OCI-LY7 (cell line): ENCODE measurements at regions not wholly inside any gene's neighbourhood (a gene's known extent, or its start where the extent isn't known, plus 50 kb on each side); places are given as distances from the start of the nearest gene placed in this dataset.

Source experiments
- BruUV-seq: library from RNA; stranded (reverse); fragments of 400-500 nt; replicated peaks from 2 replicates; lab custom pipeline; 2021; lab: Mats Ljungman, UMichigan
- CTCF ChIA-PET: fragments of 300-600 bp; sonication (Branson Sonifier 250); formaldehyde crosslinking; loops from one replicate; lab custom pipeline; 2022; ENCODE audit warnings: antibody characterized with exemption; ENCODE audit not compliant: unreplicated experiment; lab: Charles Lee
- POLR2A ChIA-PET: fragments of 300-600 bp; sonication (Branson Sonifier 250); formaldehyde crosslinking; loops from one replicate; lab custom pipeline; 2022; ENCODE audit warnings: antibody characterized with exemption; lab: Charles Lee
- DNase-seq: peaks from one replicate; pipeline ENCODE4 v3.0.0-alpha.2; 2015; ENCODE audit warnings: low spot score
- H2AFZ ChIP-seq: fragments of 200-600 bp; sonication (generic), shearing (Covaris generic); 2 replicates; pipeline ENCODE4 v1.6.1; 2014; ENCODE audit warnings: mild to moderate bottlenecking, antibody characterized with exemption, low read length, moderate library complexity
- H3K27ac ChIP-seq: fragments of 200-600 bp; sonication (generic); 2 replicates; pipeline ENCODE4 v1.5.1; 2014; ENCODE audit warnings: mixed run types, low read depth, mild to moderate bottlenecking, moderate library complexity, low read length, inconsistent platforms; ENCODE audit not compliant: poor library complexity, severe bottlenecking
- H3K36me3 ChIP-seq: fragments of 200-600 bp; sonication (generic); 2 replicates; pipeline ENCODE4 v1.6.1; 2014; ENCODE audit warnings: mild to moderate bottlenecking, antibody characterized with exemption, low read length, moderate library complexity, mixed read lengths; ENCODE audit not compliant: insufficient read depth
- H3K4me1 ChIP-seq: fragments of 200-600 bp; sonication (generic); 2 replicates; pipeline ENCODE4 v1.5.1; 2014; ENCODE audit warnings: mild to moderate bottlenecking, low read length; ENCODE audit not compliant: insufficient read depth, poor library complexity, severe bottlenecking
- H3K4me2 ChIP-seq: fragments of 200-600 bp; sonication (generic); 2 replicates; pipeline ENCODE4 v1.6.1; 2014; ENCODE audit warnings: mild to moderate bottlenecking, low read length
- H3K4me3 ChIP-seq: fragments of 200-600 bp; sonication (generic); 2 replicates; pipeline ENCODE4 v1.5.1; 2014; ENCODE audit warnings: mild to moderate bottlenecking, low read depth, low read length; ENCODE audit not compliant: poor library complexity, severe bottlenecking
- H3K79me2 ChIP-seq: fragments of 200-600 bp; sonication (generic); 2 replicates; pipeline ENCODE4 v1.6.1; 2016; ENCODE audit warnings: low read depth, mild to moderate bottlenecking, low read length, moderate library complexity, mixed read lengths; ENCODE audit not compliant: insufficient read depth
- H3K9me2 ChIP-seq: fragments of 200-600 bp; sonication (generic); 2 replicates; pipeline ENCODE4 v1.6.1; 2016; ENCODE audit warnings: mild to moderate bottlenecking, low read length, mixed read lengths; ENCODE audit not compliant: insufficient read depth
- H3K9me3 ChIP-seq: fragments of 200-600 bp; sonication (generic); 2 replicates; pipeline ENCODE4 v1.6.1; 2014; ENCODE audit warnings: mild to moderate bottlenecking, mixed run types, low read length, mixed read lengths
- H4K20me1 ChIP-seq: fragments of 200-600 bp; sonication (generic); 2 replicates; pipeline ENCODE4 v1.6.1; 2014; ENCODE audit warnings: mild to moderate bottlenecking, antibody characterized with exemption, low read length, moderate library complexity, mixed read lengths; ENCODE audit not compliant: insufficient read depth
- CTCF ChIP-seq: fragments of 200-600 bp; sonication (generic); conservative IDR thresholded peaks from 2 replicates; pipeline ENCODE4 v1.5.1; 2014; ENCODE audit warnings: mild to moderate bottlenecking, antibody characterized with exemption, low read length, moderate library complexity, mixed read lengths
- EZH2phosphoT487 ChIP-seq: fragments of 200-600 bp; sonication (generic); IDR thresholded peaks from 2 replicates; pipeline ENCODE4 v1.6.1; 2018; ENCODE audit warnings: low read depth, borderline replicate concordance, mild to moderate bottlenecking, mixed run types, antibody characterized with exemption, low read length, moderate library complexity, mixed read lengths
- intact Hi-C: fragments of 100-400 bp; cut with micrococcal nuclease; formaldehyde crosslinking; loops from one replicate; pipeline ENCODE4 v1.10.0; 2022; ENCODE audit not compliant: unreplicated experiment

- Histone ChIP-seq H3K79me2 (no peaks in the 10 kb centered on the region), H3K9me2 (no peaks in the 10 kb centered on the region), H3K4me3 (no peak overlapping the region), H3K9me3 (no peaks in the 10 kb centered on the region), H2AFZ (no peak overlapping the region), H3K4me2 (no peak overlapping the region), H3K27ac (no peak overlapping the region), H3K4me1 (no peaks in the 10 kb centered on the region), H3K36me3 (no peaks in the 10 kb centered on the region), H4K20me1 (no peaks in the 10 kb centered on the region)
- CTCF ChIA-PET: no interaction called here
- intact Hi-C loops: no loop called here
- TF ChIP-seq EZH2phosphoT487: no peak
- no peak for TF ChIP-seq CTCF
- BruUV-seq: no TSS peak
- POLR2A ChIA-PET: no interaction called here
- DNase-seq: no peak
These were observed 527.4 kb downstream of the BMP2 start for GRCh38 chr20:7294816-7295360.

- Histone ChIP-seq H3K9me2 (no peaks in the 10 kb centered on the region), H3K4me2 (no peak overlapping the region), H3K36me3 (no peaks in the 10 kb centered on the region), H3K9me3 (no peaks in the 10 kb centered on the region), H3K4me1 (no peaks in the 10 kb centered on the region), H3K27ac (no peak overlapping the region), H2AFZ (no peak overlapping the region), H3K79me2 (no peaks in the 10 kb centered on the region), H4K20me1 (no peaks in the 10 kb centered on the region), H3K4me3 (no peak overlapping the region)
- intact Hi-C loops: no loop called here
- CTCF ChIA-PET: no interaction called here
- POLR2A ChIA-PET: no interaction called here
- BruUV-seq: no TSS peak
- TF ChIP-seq EZH2phosphoT487 (no peak), CTCF (no peak)
- no peak for DNase-seq
These were observed 534.3 kb downstream of the BMP2 start for GRCh38 chr20:7301807-7302206.

- H2AFZ ChIP-seq: no peak overlapping the region
- CTCF ChIA-PET: no interaction called here
- no peaks in the 10 kb centered on the region for H3K4me1 ChIP-seq
- POLR2A ChIA-PET: interaction anchor here (0.6 kb wide), 1 partner anchor 1936 kb away, joined by 3 read pairs; no protein-coding TSS in a partner anchor
- H3K79me2 ChIP-seq: no peaks in the 10 kb centered on the region
- no TSS peak for BruUV-seq
- H3K4me3 ChIP-seq: no peak overlapping the region
- no peak overlapping the region for H3K27ac ChIP-seq
- no peak overlapping the region for H3K4me2 ChIP-seq
- H3K9me2 ChIP-seq: no peaks in the 10 kb centered on the region
- no peaks in the 10 kb centered on the region for H3K9me3 ChIP-seq
- H4K20me1 ChIP-seq: no peaks in the 10 kb centered on the region
- TF ChIP-seq CTCF (no peak), EZH2phosphoT487 (no peak)
- H3K36me3 ChIP-seq: no peaks in the 10 kb centered on the region
- intact Hi-C loops: no loop called here
- no peak for DNase-seq
These were observed 534.8 kb downstream of the BMP2 start for GRCh38 chr20:7302250-7302649.
